Neural progenitor cell (in vitro differentiated cells): ENCODE measurements at regions not wholly inside any gene's neighbourhood (a gene's known extent, or its start where the extent isn't known, plus 50 kb on each side); places are given as distances from the start of the nearest gene placed in this dataset.

Experiments
- DNase-seq: peaks from one replicate; pipeline ENCODE4 v3.0.0-alpha.2; 2016; ENCODE audit warnings: low spot score
- H2AFZ ChIP-seq: fragments of 200-600 bp; sonication (generic); replicated peaks from 2 replicates; pipeline ENCODE4 v1.6.1; 2016; ENCODE audit warnings: antibody characterized with exemption
- H3F3A ChIP-seq: fragments of 200-600 bp; sonication (generic); 2 replicates; pipeline ENCODE4 v1.6.1; 2016; ENCODE audit warnings: antibody characterized with exemption, low read depth
- H3K27ac ChIP-seq: fragments of 200-600 bp; sonication (generic); 2 replicates; pipeline ENCODE4 v1.5.1; 2016; ENCODE audit warnings: mild to moderate bottlenecking
- H3K27me3 ChIP-seq: fragments of 200-600 bp; sonication (generic); 2 replicates; pipeline ENCODE4 v1.6.1; 2016; ENCODE audit warnings: mild to moderate bottlenecking, moderate library complexity
- H3K36me3 ChIP-seq: fragments of 200-600 bp; sonication (generic); 2 replicates; pipeline ENCODE4 v1.5.1; 2016
- H3K4me1 ChIP-seq: fragments of 200-600 bp; sonication (generic); 2 replicates; pipeline ENCODE4 v1.6.1; 2016; ENCODE audit warnings: mixed run types
- H3K4me2 ChIP-seq: fragments of 200-600 bp; sonication (generic); 2 replicates; pipeline ENCODE4 v1.6.1; 2016
- H3K4me3 ChIP-seq: fragments of 200-600 bp; sonication (generic); 2 replicates; pipeline ENCODE4 v1.5.1; 2016
- H3K79me2 ChIP-seq: fragments of 200-600 bp; sonication (generic); 2 replicates; pipeline ENCODE4 v1.6.1; 2016; ENCODE audit warnings: low read depth
- H3K9ac ChIP-seq: fragments of 200-600 bp; sonication (generic); 2 replicates; pipeline ENCODE4 v1.6.1; 2016
- H3K9me3 ChIP-seq: fragments of 200-600 bp; sonication (generic); 2 replicates; pipeline ENCODE4 v1.5.1; 2016; ENCODE audit warnings: low read depth
- H4K20me1 ChIP-seq: fragments of 200-600 bp; sonication (generic); 2 replicates; pipeline ENCODE4 v1.6.1; 2016; ENCODE audit warnings: low read depth
- H3K27ac Mint-ChIP-seq: 3 replicates; pipeline ENCODE4 v1.8.0; 2021; ENCODE audit warnings: mixed read lengths
- H3K27me3 Mint-ChIP-seq: 2 replicates; pipeline ENCODE4 v1.8.0; 2022; ENCODE audit warnings: low read depth, mild to moderate bottlenecking, inconsistent platforms, moderate library complexity, mixed read lengths; ENCODE audit not compliant: insufficient read depth
- H3K36me3 Mint-ChIP-seq: 3 replicates; pipeline ENCODE4 v1.8.0; 2021; ENCODE audit warnings: mixed read lengths
- H3K4me1 Mint-ChIP-seq: 3 replicates; pipeline ENCODE4 v1.8.0; 2021; ENCODE audit warnings: mixed read lengths
- H3K4me3 Mint-ChIP-seq: 3 replicates; pipeline ENCODE4 v1.8.0; 2021; ENCODE audit warnings: mild to moderate bottlenecking, moderate library complexity, mixed read lengths
- H3K9me3 Mint-ChIP-seq: 3 replicates; pipeline ENCODE4 v1.8.0; 2020; ENCODE audit warnings: mixed read lengths
- EZH2 ChIP-seq: fragments of 200-600 bp; sonication (generic); IDR thresholded peaks from 2 replicates; pipeline ENCODE4 v1.6.1; 2017; ENCODE audit warnings: antibody characterized with exemption, mild to moderate bottlenecking, moderate library complexity
- EZH2phosphoT487 ChIP-seq: fragments of 200-600 bp; sonication (generic); IDR thresholded peaks from 2 replicates; pipeline ENCODE4 v1.6.1; 2017; ENCODE audit warnings: antibody characterized with exemption
- TF ChIP-seq, protein P1 (sequence below): fragments of 200-600 bp; sonication (generic); IDR thresholded peaks from 2 replicates; pipeline ENCODE4 v1.5.1; 2017; ENCODE audit warnings: antibody characterized with exemption, mild to moderate bottlenecking

DNA sequence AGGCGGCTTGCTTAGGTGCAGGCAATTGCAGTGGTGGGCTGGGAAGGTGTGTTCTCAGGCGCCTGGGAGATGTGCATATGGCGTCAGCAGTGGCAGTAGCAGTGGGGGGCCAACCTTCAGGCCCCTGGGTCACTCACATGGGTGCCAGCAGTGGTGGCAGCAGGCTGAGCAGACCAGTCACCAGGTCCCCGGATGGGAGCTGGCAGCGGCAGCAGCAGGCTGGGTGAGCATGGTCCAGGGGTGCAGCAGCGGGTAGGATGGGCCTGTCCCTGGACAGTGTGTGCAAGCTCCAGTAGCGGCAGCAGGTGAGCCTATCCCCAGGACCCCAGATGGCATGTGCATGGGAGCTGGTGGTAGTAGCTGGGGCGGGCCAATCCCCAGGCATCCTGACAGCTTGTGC lies 108.5 kb upstream of the TMEM260 start:
- Histone ChIP-seq H3K36me3 (no peaks in the 10 kb centered on the region), H3K9me3 (no peaks in the 10 kb centered on the region), H3K4me3 (no peak overlapping the region), H3K79me2 (no peaks in the 10 kb centered on the region), H3K27me3 (no peaks in the 10 kb centered on the region), H2AFZ (no peak overlapping the region), H3F3A (no peaks in the 10 kb centered on the region), H4K20me1 (no peaks in the 10 kb centered on the region), H3K4me2 (no peak overlapping the region), H3K27ac (no peak overlapping the region), H3K9ac (no peak overlapping the region), H3K4me1 (no peaks in the 10 kb centered on the region)
- H3K9me3 Mint-ChIP-seq: peaks cover 2% of the 10 kb centered on the region
- no peak for TF ChIP-seq EZH2phosphoT487
- TF ChIP-seq EZH2: no peak
- TF ChIP-seq, protein P1, sequence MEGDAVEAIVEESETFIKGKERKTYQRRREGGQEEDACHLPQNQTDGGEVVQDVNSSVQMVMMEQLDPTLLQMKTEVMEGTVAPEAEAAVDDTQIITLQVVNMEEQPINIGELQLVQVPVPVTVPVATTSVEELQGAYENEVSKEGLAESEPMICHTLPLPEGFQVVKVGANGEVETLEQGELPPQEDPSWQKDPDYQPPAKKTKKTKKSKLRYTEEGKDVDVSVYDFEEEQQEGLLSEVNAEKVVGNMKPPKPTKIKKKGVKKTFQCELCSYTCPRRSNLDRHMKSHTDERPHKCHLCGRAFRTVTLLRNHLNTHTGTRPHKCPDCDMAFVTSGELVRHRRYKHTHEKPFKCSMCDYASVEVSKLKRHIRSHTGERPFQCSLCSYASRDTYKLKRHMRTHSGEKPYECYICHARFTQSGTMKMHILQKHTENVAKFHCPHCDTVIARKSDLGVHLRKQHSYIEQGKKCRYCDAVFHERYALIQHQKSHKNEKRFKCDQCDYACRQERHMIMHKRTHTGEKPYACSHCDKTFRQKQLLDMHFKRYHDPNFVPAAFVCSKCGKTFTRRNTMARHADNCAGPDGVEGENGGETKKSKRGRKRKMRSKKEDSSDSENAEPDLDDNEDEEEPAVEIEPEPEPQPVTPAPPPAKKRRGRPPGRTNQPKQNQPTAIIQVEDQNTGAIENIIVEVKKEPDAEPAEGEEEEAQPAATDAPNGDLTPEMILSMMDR: no peak
- no peak overlapping the region for H3K4me3 Mint-ChIP-seq
- no peaks in the 10 kb centered on the region for H3K36me3 Mint-ChIP-seq
- H3K27ac Mint-ChIP-seq: no peak overlapping the region
- no peaks in the 10 kb centered on the region for H3K4me1 Mint-ChIP-seq
- H3K27me3 Mint-ChIP-seq: peaks cover 7% of the 10 kb centered on the region
- no peak for DNase-seq

DNA sequence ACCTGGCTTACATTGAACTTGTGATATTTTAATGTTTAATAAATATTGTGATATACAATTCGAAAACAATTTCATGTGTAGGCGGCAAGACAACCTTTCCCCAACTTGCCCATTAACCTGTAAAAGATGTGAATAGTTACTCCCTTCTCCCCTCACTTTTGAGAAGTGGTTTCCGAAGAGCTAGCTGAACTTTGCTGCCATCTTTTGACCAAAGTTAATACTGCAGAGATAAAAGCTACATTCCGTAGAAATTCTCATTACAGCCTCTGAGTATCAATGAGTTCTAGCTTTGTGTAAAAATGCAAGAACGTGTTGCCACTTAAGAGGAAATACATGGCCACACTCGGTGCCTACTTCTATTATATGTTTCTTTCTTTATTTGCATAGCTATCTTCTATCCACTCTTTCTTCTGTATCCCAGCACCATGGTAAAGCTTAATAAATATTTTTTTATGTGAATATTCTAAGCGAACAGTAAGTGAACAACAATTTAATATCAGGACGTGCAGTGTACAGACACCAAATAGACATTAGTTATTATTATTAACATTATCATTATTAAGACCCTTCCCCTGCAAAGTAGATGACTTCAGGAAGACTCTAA lies 105.1 kb upstream of the TMEM260 start:
- peak; percentile 60 for DNase-seq
- H3F3A ChIP-seq: no peaks in the 10 kb centered on the region
- no peak overlapping the region for H2AFZ ChIP-seq
- H3K9me3 ChIP-seq: no peaks in the 10 kb centered on the region
- H4K20me1 ChIP-seq: no peaks in the 10 kb centered on the region
- Mint-ChIP-seq H3K9me3 (no peaks in the 10 kb centered on the region), H3K36me3 (no peaks in the 10 kb centered on the region), H3K27ac (no peak overlapping the region), H3K27me3 (peaks cover 6% of the 10 kb centered on the region), H3K4me3 (no peak overlapping the region), H3K4me1 (no peaks in the 10 kb centered on the region)
- H3K27me3 ChIP-seq: no peaks in the 10 kb centered on the region
- H3K36me3 ChIP-seq: no peaks in the 10 kb centered on the region
- no peaks in the 10 kb centered on the region for H3K79me2 ChIP-seq
- H3K4me1 ChIP-seq: no peaks in the 10 kb centered on the region
- TF ChIP-seq EZH2 (no peak), EZH2phosphoT487 (no peak)
- TF ChIP-seq, protein P1: peak; percentile 96
- H3K4me3 ChIP-seq: no peak overlapping the region
- H3K9ac ChIP-seq: no peak overlapping the region
- H3K27ac ChIP-seq: no peak overlapping the region
- no peak overlapping the region for H3K4me2 ChIP-seq

DNA sequence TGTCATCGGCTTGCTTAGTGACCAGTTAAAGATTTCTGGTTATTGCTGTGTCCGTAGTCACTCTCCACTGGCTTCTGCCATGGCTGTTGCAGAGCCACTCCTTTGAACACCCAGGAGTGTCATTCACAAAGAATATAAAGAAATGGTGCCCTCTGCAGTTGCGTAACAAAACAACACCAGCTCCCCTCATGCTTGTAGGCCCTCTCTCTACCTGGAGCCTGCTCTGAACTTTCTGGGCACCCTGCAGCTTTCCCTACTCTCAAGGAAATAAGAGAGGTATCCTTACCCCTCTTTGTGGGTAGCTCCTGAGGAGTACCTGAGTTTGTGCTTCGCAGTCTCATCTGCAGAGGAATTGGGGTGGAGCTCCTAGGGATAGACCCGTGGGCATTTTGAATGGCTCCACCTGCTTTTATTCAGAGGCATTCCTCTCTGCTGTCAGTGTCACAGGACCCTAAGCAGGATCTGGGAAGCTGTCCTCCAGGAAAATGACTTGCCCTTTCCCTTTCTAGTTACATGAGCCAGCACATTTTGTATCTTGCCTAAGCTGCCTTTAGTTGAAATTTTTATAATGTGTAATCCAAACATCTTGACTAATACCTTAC lies 97.2 kb upstream of the TMEM260 start:
- Histone ChIP-seq H3K4me2 (no peak overlapping the region), H3F3A (no peaks in the 10 kb centered on the region), H3K27ac (no peak overlapping the region), H3K4me1 (no peaks in the 10 kb centered on the region), H3K4me3 (no peak overlapping the region), H3K9me3 (no peaks in the 10 kb centered on the region), H3K79me2 (no peaks in the 10 kb centered on the region), H4K20me1 (no peaks in the 10 kb centered on the region), H3K36me3 (no peaks in the 10 kb centered on the region), H2AFZ (peak overlapping the region; percentile 73), H3K27me3 (no peaks in the 10 kb centered on the region), H3K9ac (no peak overlapping the region)
- no peaks in the 10 kb centered on the region for H3K4me1 Mint-ChIP-seq
- no peaks in the 10 kb centered on the region for H3K36me3 Mint-ChIP-seq
- no peak overlapping the region for H3K4me3 Mint-ChIP-seq
- H3K27me3 Mint-ChIP-seq: no peaks in the 10 kb centered on the region
- H3K9me3 Mint-ChIP-seq: no peaks in the 10 kb centered on the region
- no peak overlapping the region for H3K27ac Mint-ChIP-seq
- TF ChIP-seq, protein P1: peak; percentile 65
- TF ChIP-seq EZH2phosphoT487: no peak
- DNase-seq: peak; percentile 76
